Smooth muscle cell (in vitro differentiated cells): ENCODE measurements at regions not wholly inside any gene's neighbourhood (a gene's known extent, or its start where the extent isn't known, plus 50 kb on each side); places are given as distances from the start of the nearest gene placed in this dataset.
"Not testable (repeated sequence)": the region's sequence is repeated elsewhere in the genome, so short reads cannot be mapped to it uniquely, and the experiment has no call there.

Experiments
- DNase-seq: peaks from one replicate; lab custom pipeline; 2025; ENCODE audit not compliant: unreplicated experiment; lab: John Stamatoyannopoulos, UW
- H2AFZ ChIP-seq: fragments of 200-600 bp; sonication (generic); 2 replicates; pipeline ENCODE4 v1.6.0; 2016; ENCODE audit warnings: antibody characterized with exemption, low read depth, mild to moderate bottlenecking
- H3F3A ChIP-seq: fragments of 200-600 bp; sonication (generic); 2 replicates; pipeline ENCODE4 v1.6.0; 2017; ENCODE audit warnings: antibody characterized with exemption, low read depth
- H3K27ac ChIP-seq: fragments of 200-600 bp; sonication (generic); 2 replicates; pipeline ENCODE4 v1.5.1; 2016; ENCODE audit warnings: low read depth, mild to moderate bottlenecking
- H3K27me3 ChIP-seq: fragments of 200-600 bp; sonication (generic); 2 replicates; pipeline ENCODE4 v1.6.1; 2016; ENCODE audit warnings: low read depth, mild to moderate bottlenecking
- H3K36me3 ChIP-seq: fragments of 200-600 bp; sonication (generic); 2 replicates; pipeline ENCODE4 v1.5.1; 2016; ENCODE audit warnings: low read depth
- H3K4me1 ChIP-seq: fragments of 200-600 bp; sonication (generic); 2 replicates; pipeline ENCODE4 v1.5.1; 2016; ENCODE audit warnings: low read depth
- H3K4me2 ChIP-seq: fragments of 200-600 bp; sonication (generic); 2 replicates; pipeline ENCODE4 v1.6.0; 2016; ENCODE audit warnings: mild to moderate bottlenecking
- H3K4me3 ChIP-seq: fragments of 200-600 bp; sonication (generic); 2 replicates; pipeline ENCODE4 v1.5.1; 2016; ENCODE audit warnings: mild to moderate bottlenecking
- H3K79me2 ChIP-seq: fragments of 200-600 bp; sonication (generic); 2 replicates; pipeline ENCODE4 v1.6.0; 2016; ENCODE audit warnings: low read depth, mild to moderate bottlenecking
- H3K9ac ChIP-seq: fragments of 200-600 bp; sonication (generic); 2 replicates; pipeline ENCODE4 v1.6.0; 2016; ENCODE audit warnings: low read depth
- H3K9me3 ChIP-seq: fragments of 200-600 bp; sonication (generic); replicated peaks from 2 replicates; pipeline ENCODE4 v1.5.1; 2016; ENCODE audit warnings: low read depth
- H4K20me1 ChIP-seq: fragments of 200-600 bp; sonication (generic); 2 replicates; pipeline ENCODE4 v1.6.0; 2016; ENCODE audit warnings: low read depth
- WGBS: methylation state at CpG from one replicate; pipeline ENCODE4 v1.1.7; 2016; ENCODE audit warnings: low lambda C conversion rate; 5-methylcytosine and 5-hydroxymethylcytosine counted together
- TF ChIP-seq, protein P1 (sequence below): fragments of 200-600 bp; sonication (generic); IDR thresholded peaks from 2 replicates; pipeline ENCODE4 v1.5.1; 2017; ENCODE audit warnings: borderline replicate concordance, mild to moderate bottlenecking, antibody characterized with exemption; ENCODE audit not compliant: insufficient read depth, poor library complexity, severe bottlenecking

DNA sequence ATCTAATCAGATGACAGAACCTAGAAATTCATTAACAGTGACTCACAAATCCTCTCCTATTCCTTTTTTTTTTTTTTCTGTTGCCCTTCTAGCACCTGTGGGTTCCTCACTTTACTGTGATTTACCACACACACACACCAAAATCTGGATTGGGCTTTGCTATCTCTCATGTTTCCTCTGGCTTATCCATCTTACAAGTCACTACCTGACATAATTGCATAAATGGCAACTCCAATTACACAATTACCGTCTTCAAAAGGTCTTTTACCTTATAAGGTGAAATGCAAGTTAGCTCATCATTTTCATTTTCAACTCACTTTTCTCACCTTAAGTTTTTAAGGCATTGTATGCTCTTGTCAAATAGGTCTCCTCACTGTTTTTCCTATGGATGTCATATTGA is 426.3 kb upstream of the MEF2C start:
- 96% methylated on average over 1 of the region's 1 CpG for WGBS
- H2AFZ ChIP-seq = no peak overlapping the region

DNA sequence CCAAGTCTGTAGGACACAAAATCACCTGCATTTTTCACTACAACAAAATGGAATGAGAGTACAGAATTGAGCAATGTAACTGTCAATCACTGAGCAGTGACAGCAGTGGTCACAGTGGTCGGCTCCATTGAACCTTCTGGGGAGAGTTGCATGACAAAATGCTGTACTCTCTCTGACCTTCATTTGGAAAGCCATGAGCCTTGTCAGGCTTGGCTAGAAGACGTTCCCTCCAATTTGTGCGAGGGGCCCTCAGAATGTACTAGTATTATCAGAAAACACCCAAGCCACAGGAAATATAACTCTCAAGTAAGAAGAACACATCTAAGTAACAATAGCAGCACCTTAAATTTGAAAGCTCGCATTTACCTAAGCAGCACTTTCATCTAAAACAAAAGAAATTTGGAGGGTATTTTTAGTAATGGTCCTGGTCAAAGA is 425.6 kb upstream of the MEF2C start:
- TF ChIP-seq, protein P1, sequence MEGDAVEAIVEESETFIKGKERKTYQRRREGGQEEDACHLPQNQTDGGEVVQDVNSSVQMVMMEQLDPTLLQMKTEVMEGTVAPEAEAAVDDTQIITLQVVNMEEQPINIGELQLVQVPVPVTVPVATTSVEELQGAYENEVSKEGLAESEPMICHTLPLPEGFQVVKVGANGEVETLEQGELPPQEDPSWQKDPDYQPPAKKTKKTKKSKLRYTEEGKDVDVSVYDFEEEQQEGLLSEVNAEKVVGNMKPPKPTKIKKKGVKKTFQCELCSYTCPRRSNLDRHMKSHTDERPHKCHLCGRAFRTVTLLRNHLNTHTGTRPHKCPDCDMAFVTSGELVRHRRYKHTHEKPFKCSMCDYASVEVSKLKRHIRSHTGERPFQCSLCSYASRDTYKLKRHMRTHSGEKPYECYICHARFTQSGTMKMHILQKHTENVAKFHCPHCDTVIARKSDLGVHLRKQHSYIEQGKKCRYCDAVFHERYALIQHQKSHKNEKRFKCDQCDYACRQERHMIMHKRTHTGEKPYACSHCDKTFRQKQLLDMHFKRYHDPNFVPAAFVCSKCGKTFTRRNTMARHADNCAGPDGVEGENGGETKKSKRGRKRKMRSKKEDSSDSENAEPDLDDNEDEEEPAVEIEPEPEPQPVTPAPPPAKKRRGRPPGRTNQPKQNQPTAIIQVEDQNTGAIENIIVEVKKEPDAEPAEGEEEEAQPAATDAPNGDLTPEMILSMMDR = no peak
- Histone ChIP-seq H3K79me2 (no peaks in the 10 kb centered on the region), H3K9ac (no peak overlapping the region), H4K20me1 (no peaks in the 10 kb centered on the region), H3F3A (peaks cover 4% of the 10 kb centered on the region), H3K9me3 (no peaks in the 10 kb centered on the region), H3K27ac (no peak overlapping the region), H3K4me3 (no peak overlapping the region), H3K4me1 (no peaks in the 10 kb centered on the region), H2AFZ (no peak overlapping the region), H3K27me3 (no peaks in the 10 kb centered on the region), H3K36me3 (no peaks in the 10 kb centered on the region), H3K4me2 (no peak overlapping the region)
- WGBS = 93% methylated on average over 4 of the region's 4 CpGs
- no peak for DNase-seq

More for the DNA sequence above, 426.3 kb upstream of the MEF2C start:
- Histone ChIP-seq H3F3A (peaks cover 5% of the 10 kb centered on the region), H3K4me2 (no peak overlapping the region), H3K9ac (no peak overlapping the region), H4K20me1 (no peaks in the 10 kb centered on the region), H3K36me3 (no peaks in the 10 kb centered on the region), H3K4me3 (no peak overlapping the region), H3K79me2 (no peaks in the 10 kb centered on the region), H3K9me3 (no peaks in the 10 kb centered on the region), H3K4me1 (no peaks in the 10 kb centered on the region), H3K27ac (no peak overlapping the region), H3K27me3 (no peaks in the 10 kb centered on the region)
- DNase-seq = no peak
- TF ChIP-seq, protein P1 = no peak

DNA sequence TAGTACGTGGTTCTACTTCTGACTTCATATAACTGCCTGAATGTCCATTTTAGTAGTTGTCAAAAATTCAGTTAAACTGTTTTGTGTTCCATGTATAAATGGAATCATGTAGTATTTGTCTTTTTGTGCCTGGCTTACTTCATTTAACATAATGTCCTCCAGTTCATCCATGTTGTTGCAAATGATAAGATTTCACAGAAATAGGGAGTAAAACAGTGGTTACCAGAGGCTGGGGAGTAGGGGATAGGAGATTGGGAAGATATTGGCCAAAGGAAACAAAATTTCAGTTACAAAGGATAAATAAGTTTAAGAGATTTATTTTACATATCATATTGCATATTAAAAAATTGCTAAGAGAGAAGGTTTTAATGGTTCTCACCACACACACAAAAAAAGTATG is 425.0 kb upstream of the MEF2C start:
- WGBS = 88% methylated on average over 1 of the region's 1 CpG

DNA sequence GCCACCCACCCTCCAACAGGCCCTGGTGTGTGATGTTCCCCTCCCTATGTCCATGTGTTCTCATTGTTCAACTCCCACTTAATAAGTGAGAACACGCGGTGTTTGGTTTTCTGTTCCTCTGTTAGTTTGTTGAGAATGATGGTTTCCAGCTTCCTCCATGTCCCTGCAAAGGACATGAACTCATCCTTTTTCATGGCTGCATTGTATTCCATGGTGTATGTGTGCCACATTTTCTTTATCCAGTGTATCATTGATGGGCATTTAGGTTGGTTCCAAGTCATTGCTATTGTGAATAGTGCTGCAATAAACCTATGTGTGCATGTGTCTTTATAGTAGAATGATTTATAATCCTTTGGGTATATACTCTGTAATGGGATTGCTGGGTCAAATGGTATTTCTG is 424.2 kb upstream of the MEF2C start:
- H3K79me2 ChIP-seq, H3K9ac ChIP-seq, H4K20me1 ChIP-seq, H3K27ac ChIP-seq, H3K4me3 ChIP-seq, H3K4me1 ChIP-seq, H3K36me3 ChIP-seq, H3F3A ChIP-seq, DNase-seq, H3K9me3 ChIP-seq, H2AFZ ChIP-seq, H3K4me2 ChIP-seq, H3K27me3 ChIP-seq: not testable (repeated sequence)
- 100% methylated on average over 2 of the region's 2 CpGs for WGBS

More for the DNA sequence above, 425.0 kb upstream of the MEF2C start:
- Histone ChIP-seq H3K4me1 (no peaks in the 10 kb centered on the region), H3K9me3 (no peaks in the 10 kb centered on the region), H3K36me3 (no peaks in the 10 kb centered on the region), H3K79me2 (no peaks in the 10 kb centered on the region), H3K4me2 (no peak overlapping the region), H4K20me1 (no peaks in the 10 kb centered on the region), H2AFZ (no peak overlapping the region), H3K9ac (no peak overlapping the region), H3K27ac (no peak overlapping the region), H3K4me3 (no peak overlapping the region), H3K27me3 (no peaks in the 10 kb centered on the region), H3F3A (no peaks in the 10 kb centered on the region)
- TF ChIP-seq, protein P1 = no peak
- no peak for DNase-seq
